HT-29 (cell line): ENCODE measurements at regions not wholly inside any gene's neighbourhood (a gene's known extent, or its start where the extent isn't known, plus 50 kb on each side); places are given as distances from the start of the nearest gene placed in this dataset.

ENCODE experiments used
- DNase-seq: peaks from one replicate; pipeline ENCODE4 v3.0.0-alpha.2; 2015; ENCODE audit warnings: low spot score

GRCh38 chr5:159850160-159850559 is 66.1 kb upstream of the ADRA1B start:
- DNase-seq: no peak

GRCh38 chr5:159851053-159851452 is 65.2 kb upstream of the ADRA1B start:
- no peak for DNase-seq

GRCh38 chr5:159854916-159855315 is 61.4 kb upstream of the ADRA1B start:
- DNase-seq: no peak

- no peak for DNase-seq
Measured at GRCh38 chr5:159855476-159856191, 60.6 kb upstream of the ADRA1B start.

GRCh38 chr5:159858871-159859270 is 57.4 kb upstream of the ADRA1B start:
- no peak for DNase-seq

- DNase-seq: no peak
Measured at GRCh38 chr5:159861086-159861485, 55.2 kb upstream of the ADRA1B start.

GRCh38 chr5:159864885-159865691 is 51.2 kb upstream of the ADRA1B start:
- no peak for DNase-seq

- DNase-seq: no peak
Measured at GRCh38 chr5:159866093-159866492, 50.2 kb upstream of the ADRA1B start.
